WTC11 (cell line): ENCODE measurements at regions not wholly inside any gene's neighbourhood (a gene's known extent, or its start where the extent isn't known, plus 50 kb on each side); places are given as distances from the start of the nearest gene placed in this dataset.

Experiments
- ATAC-seq: fragments of 200-7000 bp; cut with Tn5 transposase; 2 replicates; pipeline ENCODE4 v1.10.0; 2021; ENCODE audit warnings: mild to moderate bottlenecking, moderate library complexity
- CTCF ChIA-PET: fragments of 300-600 bp; sonication (Branson Sonifier 250); formaldehyde crosslinking; loops from one replicate; lab custom pipeline; 2021; ENCODE audit warnings: antibody characterized with exemption; lab: Charles Lee
- POLR2A ChIA-PET: fragments of 350-600 bp; sonication (Branson Sonifier 250); formaldehyde crosslinking; loops from one replicate; lab custom pipeline; 2021; ENCODE audit warnings: antibody characterized with exemption; lab: Charles Lee
- DNase-seq: peaks from one replicate; pipeline ENCODE4 v3.0.0; 2021; ENCODE audit warnings: low spot score
- H3K27ac Mint-ChIP-seq: 2 replicates; pipeline ENCODE4 v1.8.0; 2021; ENCODE audit warnings: mixed read lengths
- H3K27me3 Mint-ChIP-seq: 2 replicates; pipeline ENCODE4 v1.8.0; 2021; ENCODE audit warnings: low read depth, mild to moderate bottlenecking, moderate library complexity, mixed read lengths
- H3K36me3 Mint-ChIP-seq: 2 replicates; pipeline ENCODE4 v1.8.0; 2021; ENCODE audit warnings: mixed read lengths
- H3K4me1 Mint-ChIP-seq: 2 replicates; pipeline ENCODE4 v1.8.0; 2022; ENCODE audit warnings: mixed read lengths
- H3K4me3 Mint-ChIP-seq: 2 replicates; pipeline ENCODE4 v1.8.0; 2021; ENCODE audit warnings: mild to moderate bottlenecking, moderate library complexity, mixed read lengths
- H3K9me3 Mint-ChIP-seq: 2 replicates; pipeline ENCODE4 v1.8.0; 2021; ENCODE audit warnings: mixed read lengths
- CREM ChIP-seq: sonication (generic); formaldehyde crosslinking; IDR thresholded peaks from 2 replicates; pipeline ENCODE4 v1.8.1; 2022; ENCODE audit warnings: mild to moderate bottlenecking, missing genetic modification reagents, moderate library complexity
- NFYB ChIP-seq: sonication (generic); formaldehyde crosslinking; conservative IDR thresholded peaks from 2 replicates; pipeline ENCODE4 v1.8.0; 2022; ENCODE audit warnings: low read depth, missing genetic modification reagents
- NR2C2 ChIP-seq: sonication (generic); formaldehyde crosslinking; IDR thresholded peaks from 2 replicates; pipeline ENCODE4 v1.8.0; 2022; ENCODE audit warnings: mild to moderate bottlenecking, missing genetic modification reagents
- OVOL2 ChIP-seq: fragments of 250-450 bp; sonication (Bioruptor Pico); IDR thresholded peaks from 2 replicates; pipeline ENCODE4 v1.9.0; 2021; ENCODE audit warnings: mild to moderate bottlenecking, borderline replicate concordance
- RELA ChIP-seq: sonication (generic); formaldehyde crosslinking; IDR thresholded peaks from 2 replicates; pipeline ENCODE4 v1.8.1; 2022; ENCODE audit warnings: missing genetic modification reagents, mild to moderate bottlenecking, borderline replicate concordance
- SP1 ChIP-seq: sonication (generic); formaldehyde crosslinking; conservative IDR thresholded peaks from 2 replicates; pipeline ENCODE4 v1.8.1; 2022; ENCODE audit warnings: missing genetic modification reagents
- ZNF671 ChIP-seq: fragments of 250-450 bp; sonication (Bioruptor Pico); IDR thresholded peaks from 2 replicates; pipeline ENCODE4 v1.8.0; 2021; ENCODE audit warnings: mild to moderate bottlenecking
- TF ChIP-seq, protein P1 (sequence below): sonication (generic); formaldehyde crosslinking; IDR thresholded peaks from 2 replicates; pipeline ENCODE4 v1.8.0; 2022; ENCODE audit warnings: mild to moderate bottlenecking, missing genetic modification reagents
- TF ChIP-seq, protein P2 (sequence below): sonication (generic); formaldehyde crosslinking; IDR thresholded peaks from 2 replicates; pipeline ENCODE4 v1.8.0; 2023; ENCODE audit warnings: missing genetic modification reagents, mild to moderate bottlenecking, borderline replicate concordance
- TF ChIP-seq, protein P3 (sequence below): sonication (generic); formaldehyde crosslinking; IDR thresholded peaks from 2 replicates; pipeline ENCODE4 v1.8.1; 2022; ENCODE audit warnings: missing genetic modification reagents, borderline replicate concordance
- TF ChIP-seq, protein P4 (sequence below): sonication (generic); formaldehyde crosslinking; IDR thresholded peaks from 2 replicates; pipeline ENCODE4 v1.8.1; 2023; ENCODE audit warnings: mild to moderate bottlenecking, missing genetic modification reagents, moderate library complexity
- TF ChIP-seq, protein P5 (sequence below): sonication (generic); formaldehyde crosslinking; IDR thresholded peaks from 2 replicates; pipeline ENCODE4 v1.8.1; 2023; ENCODE audit warnings: mild to moderate bottlenecking, missing genetic modification reagents, moderate library complexity
- TF ChIP-seq, protein P6 (sequence below): sonication (generic); formaldehyde crosslinking; IDR thresholded peaks from 2 replicates; pipeline ENCODE4 v1.8.1; 2023; ENCODE audit warnings: mild to moderate bottlenecking, moderate library complexity, missing genetic modification reagents
- TF ChIP-seq, protein P7 (sequence below): sonication (generic); formaldehyde crosslinking; IDR thresholded peaks from 2 replicates; pipeline ENCODE4 v1.8.1; 2022; ENCODE audit warnings: mild to moderate bottlenecking, missing genetic modification reagents, moderate library complexity, borderline replicate concordance
- TF ChIP-seq, protein P8 (sequence below): sonication (generic); formaldehyde crosslinking; IDR thresholded peaks from 2 replicates; pipeline ENCODE4 v1.8.1; 2022; ENCODE audit warnings: mild to moderate bottlenecking, moderate library complexity, missing genetic modification reagents

DNA sequence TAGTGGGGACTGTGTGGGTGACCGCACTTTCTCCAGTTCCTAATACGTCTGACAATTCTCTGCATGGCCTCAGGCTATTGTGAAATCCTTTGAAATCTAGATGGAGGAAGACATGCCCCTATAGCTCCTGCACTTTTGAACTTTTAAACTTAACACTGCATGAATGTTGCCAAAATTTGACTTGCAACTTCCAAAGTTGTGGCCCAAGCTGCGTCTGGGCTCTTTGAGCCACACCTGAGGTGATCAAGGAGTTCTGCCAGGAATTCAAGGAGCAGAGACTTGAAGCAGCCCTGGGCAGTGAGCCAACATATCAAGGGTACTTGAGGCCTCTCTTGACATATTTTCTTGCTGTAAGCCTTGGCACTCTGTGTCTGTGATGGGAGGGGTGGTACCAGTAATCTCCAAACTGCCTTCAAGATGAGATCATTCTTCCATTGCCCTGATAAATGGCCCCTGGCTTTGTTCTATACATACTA is 1336.1 kb upstream of the CDH9 start:
- ChIA-PET CTCF (no interaction called here), POLR2A (no interaction called here)
- Mint-ChIP-seq H3K9me3 (peaks cover 23% of the 10 kb centered on the region), H3K36me3 (peaks cover 4% of the 10 kb centered on the region), H3K27me3 (no peaks in the 10 kb centered on the region; the same call in 1 of the 2 replicates), H3K4me1 (no peaks in the 10 kb centered on the region), H3K27ac (no peak overlapping the region), H3K4me3 (no peak overlapping the region)
- ATAC-seq, result no peak
- TF ChIP-seq, protein P1, sequence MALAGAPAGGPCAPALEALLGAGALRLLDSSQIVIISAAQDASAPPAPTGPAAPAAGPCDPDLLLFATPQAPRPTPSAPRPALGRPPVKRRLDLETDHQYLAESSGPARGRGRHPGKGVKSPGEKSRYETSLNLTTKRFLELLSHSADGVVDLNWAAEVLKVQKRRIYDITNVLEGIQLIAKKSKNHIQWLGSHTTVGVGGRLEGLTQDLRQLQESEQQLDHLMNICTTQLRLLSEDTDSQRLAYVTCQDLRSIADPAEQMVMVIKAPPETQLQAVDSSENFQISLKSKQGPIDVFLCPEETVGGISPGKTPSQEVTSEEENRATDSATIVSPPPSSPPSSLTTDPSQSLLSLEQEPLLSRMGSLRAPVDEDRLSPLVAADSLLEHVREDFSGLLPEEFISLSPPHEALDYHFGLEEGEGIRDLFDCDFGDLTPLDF (CRISPR knock-in tag), result no peak
- TF ChIP-seq, protein P2, sequence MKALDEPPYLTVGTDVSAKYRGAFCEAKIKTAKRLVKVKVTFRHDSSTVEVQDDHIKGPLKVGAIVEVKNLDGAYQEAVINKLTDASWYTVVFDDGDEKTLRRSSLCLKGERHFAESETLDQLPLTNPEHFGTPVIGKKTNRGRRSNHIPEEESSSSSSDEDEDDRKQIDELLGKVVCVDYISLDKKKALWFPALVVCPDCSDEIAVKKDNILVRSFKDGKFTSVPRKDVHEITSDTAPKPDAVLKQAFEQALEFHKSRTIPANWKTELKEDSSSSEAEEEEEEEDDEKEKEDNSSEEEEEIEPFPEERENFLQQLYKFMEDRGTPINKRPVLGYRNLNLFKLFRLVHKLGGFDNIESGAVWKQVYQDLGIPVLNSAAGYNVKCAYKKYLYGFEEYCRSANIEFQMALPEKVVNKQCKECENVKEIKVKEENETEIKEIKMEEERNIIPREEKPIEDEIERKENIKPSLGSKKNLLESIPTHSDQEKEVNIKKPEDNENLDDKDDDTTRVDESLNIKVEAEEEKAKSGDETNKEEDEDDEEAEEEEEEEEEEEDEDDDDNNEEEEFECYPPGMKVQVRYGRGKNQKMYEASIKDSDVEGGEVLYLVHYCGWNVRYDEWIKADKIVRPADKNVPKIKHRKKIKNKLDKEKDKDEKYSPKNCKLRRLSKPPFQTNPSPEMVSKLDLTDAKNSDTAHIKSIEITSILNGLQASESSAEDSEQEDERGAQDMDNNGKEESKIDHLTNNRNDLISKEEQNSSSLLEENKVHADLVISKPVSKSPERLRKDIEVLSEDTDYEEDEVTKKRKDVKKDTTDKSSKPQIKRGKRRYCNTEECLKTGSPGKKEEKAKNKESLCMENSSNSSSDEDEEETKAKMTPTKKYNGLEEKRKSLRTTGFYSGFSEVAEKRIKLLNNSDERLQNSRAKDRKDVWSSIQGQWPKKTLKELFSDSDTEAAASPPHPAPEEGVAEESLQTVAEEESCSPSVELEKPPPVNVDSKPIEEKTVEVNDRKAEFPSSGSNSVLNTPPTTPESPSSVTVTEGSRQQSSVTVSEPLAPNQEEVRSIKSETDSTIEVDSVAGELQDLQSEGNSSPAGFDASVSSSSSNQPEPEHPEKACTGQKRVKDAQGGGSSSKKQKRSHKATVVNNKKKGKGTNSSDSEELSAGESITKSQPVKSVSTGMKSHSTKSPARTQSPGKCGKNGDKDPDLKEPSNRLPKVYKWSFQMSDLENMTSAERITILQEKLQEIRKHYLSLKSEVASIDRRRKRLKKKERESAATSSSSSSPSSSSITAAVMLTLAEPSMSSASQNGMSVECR, result no peak
- TF ChIP-seq ZNF671 (CRISPR knock-in tag), result no peak
- TF ChIP-seq CREM (CRISPR knock-in tag), result no peak
- TF ChIP-seq RELA (CRISPR knock-in tag), result no peak
- TF ChIP-seq, protein P3, sequence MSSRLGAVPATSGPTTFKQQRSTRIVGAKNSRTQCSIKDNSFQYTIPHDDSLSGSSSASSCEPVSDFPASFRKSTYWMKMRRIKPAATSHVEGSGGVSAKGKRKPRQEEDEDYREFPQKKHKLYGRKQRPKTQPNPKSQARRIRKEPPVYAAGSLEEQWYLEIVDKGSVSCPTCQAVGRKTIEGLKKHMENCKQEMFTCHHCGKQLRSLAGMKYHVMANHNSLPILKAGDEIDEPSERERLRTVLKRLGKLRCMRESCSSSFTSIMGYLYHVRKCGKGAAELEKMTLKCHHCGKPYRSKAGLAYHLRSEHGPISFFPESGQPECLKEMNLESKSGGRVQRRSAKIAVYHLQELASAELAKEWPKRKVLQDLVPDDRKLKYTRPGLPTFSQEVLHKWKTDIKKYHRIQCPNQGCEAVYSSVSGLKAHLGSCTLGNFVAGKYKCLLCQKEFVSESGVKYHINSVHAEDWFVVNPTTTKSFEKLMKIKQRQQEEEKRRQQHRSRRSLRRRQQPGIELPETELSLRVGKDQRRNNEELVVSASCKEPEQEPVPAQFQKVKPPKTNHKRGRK, result no peak
- TF ChIP-seq, protein P4, sequence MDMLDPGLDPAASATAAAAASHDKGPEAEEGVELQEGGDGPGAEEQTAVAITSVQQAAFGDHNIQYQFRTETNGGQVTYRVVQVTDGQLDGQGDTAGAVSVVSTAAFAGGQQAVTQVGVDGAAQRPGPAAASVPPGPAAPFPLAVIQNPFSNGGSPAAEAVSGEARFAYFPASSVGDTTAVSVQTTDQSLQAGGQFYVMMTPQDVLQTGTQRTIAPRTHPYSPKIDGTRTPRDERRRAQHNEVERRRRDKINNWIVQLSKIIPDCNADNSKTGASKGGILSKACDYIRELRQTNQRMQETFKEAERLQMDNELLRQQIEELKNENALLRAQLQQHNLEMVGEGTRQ (CRISPR knock-in tag), result no peak
- TF ChIP-seq OVOL2 (CRISPR knock-in tag), result no peak
- TF ChIP-seq, protein P5, sequence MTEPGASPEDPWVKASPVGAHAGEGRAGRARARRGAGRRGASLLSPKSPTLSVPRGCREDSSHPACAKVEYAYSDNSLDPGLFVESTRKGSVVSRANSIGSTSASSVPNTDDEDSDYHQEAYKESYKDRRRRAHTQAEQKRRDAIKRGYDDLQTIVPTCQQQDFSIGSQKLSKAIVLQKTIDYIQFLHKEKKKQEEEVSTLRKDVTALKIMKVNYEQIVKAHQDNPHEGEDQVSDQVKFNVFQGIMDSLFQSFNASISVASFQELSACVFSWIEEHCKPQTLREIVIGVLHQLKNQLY (CRISPR knock-in tag), result no peak
- TF ChIP-seq SP1 (CRISPR knock-in tag), result no peak
- TF ChIP-seq NR2C2 (CRISPR knock-in tag), result no peak
- TF ChIP-seq, protein P6, sequence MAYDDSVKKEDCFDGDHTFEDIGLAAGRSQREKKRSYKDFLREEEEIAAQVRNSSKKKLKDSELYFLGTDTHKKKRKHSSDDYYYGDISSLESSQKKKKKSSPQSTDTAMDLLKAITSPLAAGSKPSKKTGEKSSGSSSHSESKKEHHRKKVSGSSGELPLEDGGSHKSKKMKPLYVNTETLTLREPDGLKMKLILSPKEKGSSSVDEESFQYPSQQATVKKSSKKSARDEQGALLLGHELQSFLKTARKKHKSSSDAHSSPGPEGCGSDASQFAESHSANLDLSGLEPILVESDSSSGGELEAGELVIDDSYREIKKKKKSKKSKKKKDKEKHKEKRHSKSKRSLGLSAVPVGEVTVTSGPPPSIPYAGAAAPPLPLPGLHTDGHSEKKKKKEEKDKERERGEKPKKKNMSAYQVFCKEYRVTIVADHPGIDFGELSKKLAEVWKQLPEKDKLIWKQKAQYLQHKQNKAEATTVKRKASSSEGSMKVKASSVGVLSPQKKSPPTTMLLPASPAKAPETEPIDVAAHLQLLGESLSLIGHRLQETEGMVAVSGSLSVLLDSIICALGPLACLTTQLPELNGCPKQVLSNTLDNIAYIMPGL, result no peak
- no peak for TF ChIP-seq NFYB (CRISPR knock-in tag)
- TF ChIP-seq, protein P7, sequence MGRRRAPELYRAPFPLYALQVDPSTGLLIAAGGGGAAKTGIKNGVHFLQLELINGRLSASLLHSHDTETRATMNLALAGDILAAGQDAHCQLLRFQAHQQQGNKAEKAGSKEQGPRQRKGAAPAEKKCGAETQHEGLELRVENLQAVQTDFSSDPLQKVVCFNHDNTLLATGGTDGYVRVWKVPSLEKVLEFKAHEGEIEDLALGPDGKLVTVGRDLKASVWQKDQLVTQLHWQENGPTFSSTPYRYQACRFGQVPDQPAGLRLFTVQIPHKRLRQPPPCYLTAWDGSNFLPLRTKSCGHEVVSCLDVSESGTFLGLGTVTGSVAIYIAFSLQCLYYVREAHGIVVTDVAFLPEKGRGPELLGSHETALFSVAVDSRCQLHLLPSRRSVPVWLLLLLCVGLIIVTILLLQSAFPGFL (CRISPR knock-in tag), result no peak
- TF ChIP-seq, protein P8, sequence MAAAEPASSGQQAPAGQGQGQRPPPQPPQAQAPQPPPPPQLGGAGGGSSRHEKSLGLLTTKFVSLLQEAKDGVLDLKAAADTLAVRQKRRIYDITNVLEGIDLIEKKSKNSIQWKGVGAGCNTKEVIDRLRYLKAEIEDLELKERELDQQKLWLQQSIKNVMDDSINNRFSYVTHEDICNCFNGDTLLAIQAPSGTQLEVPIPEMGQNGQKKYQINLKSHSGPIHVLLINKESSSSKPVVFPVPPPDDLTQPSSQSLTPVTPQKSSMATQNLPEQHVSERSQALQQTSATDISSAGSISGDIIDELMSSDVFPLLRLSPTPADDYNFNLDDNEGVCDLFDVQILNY (CRISPR knock-in tag), result no peak
- DNase-seq, result no peak
